ENCODE measurements at regions not wholly inside any gene's neighbourhood (a gene's known extent, or its start where the extent isn't known, plus 50 kb on each side); places are given as distances from the start of the nearest gene placed in this dataset.

DNA sequence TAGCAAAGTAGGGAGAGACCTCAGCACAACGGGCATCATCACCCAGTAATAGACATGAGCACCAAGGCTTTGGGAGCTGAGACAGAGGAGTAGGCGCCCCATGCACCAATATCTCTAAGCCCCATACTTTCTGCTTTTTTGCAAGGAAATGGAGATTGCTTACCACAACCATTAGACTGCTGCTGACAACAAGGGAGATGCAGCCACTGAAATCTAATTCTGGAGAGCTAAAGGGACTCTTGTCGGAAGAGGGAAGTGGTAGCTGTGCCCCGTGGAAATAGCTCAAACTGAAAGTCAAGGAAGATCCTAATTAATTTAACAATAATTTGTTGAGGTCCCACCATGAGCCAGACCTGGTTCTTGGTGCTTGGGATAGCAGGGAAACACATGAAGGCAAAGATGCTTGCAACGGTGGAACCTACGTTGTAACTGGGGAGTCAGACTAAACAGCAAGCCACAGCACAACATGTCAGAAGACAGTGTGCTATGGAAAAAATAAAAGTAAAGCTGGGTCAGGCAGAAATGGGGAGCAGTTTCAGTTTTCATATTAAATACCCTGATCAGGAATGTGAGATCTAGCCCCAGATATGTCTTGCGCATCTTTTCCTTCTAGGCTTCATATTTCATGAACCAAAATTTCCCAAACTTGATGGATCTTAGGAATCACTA lies 1131.0 kb downstream of the BCL11B start:
- DNase-seq, result no peak
- peaks cover 2 to 14% (median 3%) of the 10 kb centered on the region in 3 donors for H3K27me3 ChIP-seq (ENCODE audit: insufficient read depth in 3 of 3, low read length in 2 of 3)

DNA sequence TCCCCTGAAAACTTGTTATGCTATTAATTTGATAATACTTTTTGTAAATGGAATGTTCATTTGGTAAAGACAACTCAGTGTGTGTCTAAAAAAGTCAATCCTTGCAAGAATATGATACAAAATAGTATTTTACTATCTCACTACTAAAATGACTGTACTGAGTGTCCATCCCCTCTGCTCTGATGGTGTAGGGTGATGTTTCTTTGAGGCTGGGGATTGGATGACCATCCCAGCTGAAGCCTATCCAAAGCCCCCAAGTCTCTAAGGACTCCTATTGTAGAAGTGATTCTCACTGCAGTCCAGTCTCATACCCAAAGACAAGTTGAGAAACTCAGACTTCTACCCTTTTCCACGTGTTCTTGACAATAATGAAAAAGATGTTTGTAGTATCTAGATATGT lies 1128.4 kb downstream of the BCL11B start:
- peaks cover 0 to 6% (median 3%) of the 10 kb centered on the region in 3 donors for H3K27me3 ChIP-seq (ENCODE audit: insufficient read depth in 3 of 3, low read length in 2 of 3)
- intact Hi-C loops (cut with DNase I), result no loop called here
- no peaks in the 10 kb centered on the region for H3K36me3 ChIP-seq (ENCODE audit: insufficient read depth in 1 of 2, low read depth in 1 of 2)
- H3K4me3 ChIP-seq, result no peak overlapping the region
- 69 to 76% (median 71%) methylated on average over 1 of the region's 1 CpG for WGBS, 3 donors
- DNase-seq (no peak), ATAC-seq (no peak)
- H3K4me1 ChIP-seq, result no peaks in the 10 kb centered on the region
- H3K27ac ChIP-seq, result no peak overlapping the region
- no peaks in the 10 kb centered on the region for H3K9me3 ChIP-seq
- TF ChIP-seq, protein P1, sequence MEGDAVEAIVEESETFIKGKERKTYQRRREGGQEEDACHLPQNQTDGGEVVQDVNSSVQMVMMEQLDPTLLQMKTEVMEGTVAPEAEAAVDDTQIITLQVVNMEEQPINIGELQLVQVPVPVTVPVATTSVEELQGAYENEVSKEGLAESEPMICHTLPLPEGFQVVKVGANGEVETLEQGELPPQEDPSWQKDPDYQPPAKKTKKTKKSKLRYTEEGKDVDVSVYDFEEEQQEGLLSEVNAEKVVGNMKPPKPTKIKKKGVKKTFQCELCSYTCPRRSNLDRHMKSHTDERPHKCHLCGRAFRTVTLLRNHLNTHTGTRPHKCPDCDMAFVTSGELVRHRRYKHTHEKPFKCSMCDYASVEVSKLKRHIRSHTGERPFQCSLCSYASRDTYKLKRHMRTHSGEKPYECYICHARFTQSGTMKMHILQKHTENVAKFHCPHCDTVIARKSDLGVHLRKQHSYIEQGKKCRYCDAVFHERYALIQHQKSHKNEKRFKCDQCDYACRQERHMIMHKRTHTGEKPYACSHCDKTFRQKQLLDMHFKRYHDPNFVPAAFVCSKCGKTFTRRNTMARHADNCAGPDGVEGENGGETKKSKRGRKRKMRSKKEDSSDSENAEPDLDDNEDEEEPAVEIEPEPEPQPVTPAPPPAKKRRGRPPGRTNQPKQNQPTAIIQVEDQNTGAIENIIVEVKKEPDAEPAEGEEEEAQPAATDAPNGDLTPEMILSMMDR (IDR thresholded peaks at IDR 0.05), result no peak

More for the DNA sequence above, 1131.0 kb downstream of the BCL11B start:
- H3K4me3 ChIP-seq, result no peak overlapping the region
- intact Hi-C loops (cut with DNase I), result no loop called here
- no peaks in the 10 kb centered on the region for H3K9me3 ChIP-seq
- TF ChIP-seq, protein P1 (IDR thresholded peaks at IDR 0.05), result no peak
- no peak overlapping the region for H3K27ac ChIP-seq
- no peaks in the 10 kb centered on the region for H3K4me1 ChIP-seq
- 80 to 84% (median 82%) methylated on average over 7 of the region's 7 CpGs for WGBS, 3 donors
- no peak for ATAC-seq
- H3K36me3 ChIP-seq (ENCODE audit: insufficient read depth in 1 of 2, low read depth in 1 of 2), result no peaks in the 10 kb centered on the region

DNA sequence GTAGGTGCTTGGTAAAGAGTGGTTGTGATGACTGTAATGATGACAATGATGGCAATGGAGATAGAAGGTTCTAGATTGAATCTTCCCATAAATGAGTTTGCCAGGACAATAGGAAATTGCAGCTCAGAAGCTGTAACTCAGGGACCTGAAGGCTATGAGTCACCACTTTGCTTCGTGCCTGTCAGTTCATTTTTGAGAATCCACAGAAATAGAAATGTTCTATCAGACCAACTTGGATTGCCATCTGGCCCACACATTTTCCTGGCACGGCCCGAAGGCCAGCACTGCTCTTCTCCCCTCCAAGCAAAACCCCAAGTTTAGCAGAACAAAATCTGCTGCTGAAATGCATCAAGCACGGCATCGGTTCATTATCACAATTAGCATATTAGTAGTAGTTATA lies 1127.0 kb downstream of the BCL11B start:
- Histone ChIP-seq H3K27ac (no peak overlapping the region), H3K36me3 (ENCODE audit: insufficient read depth in 1 of 2, low read depth in 1 of 2) (no peaks in the 10 kb centered on the region), H3K27me3 (ENCODE audit: insufficient read depth in 3 of 3, low read length in 2 of 3) (peaks cover 0 to 2% (median 0%) of the 10 kb centered on the region in 3 donors), H3K4me3 (no peak overlapping the region), H3K4me1 (no peaks in the 10 kb centered on the region), H3K9me3 (no peaks in the 10 kb centered on the region)
- DNase-seq, result no peak
- TF ChIP-seq, protein P1 (IDR thresholded peaks at IDR 0.05), result no peak
- ATAC-seq, result no peak
- intact Hi-C loops (cut with DNase I), result no loop called here
- WGBS, 3 donors, result 44 to 62% (median 45%) methylated on average over 5 of the region's 5 CpGs

DNA sequence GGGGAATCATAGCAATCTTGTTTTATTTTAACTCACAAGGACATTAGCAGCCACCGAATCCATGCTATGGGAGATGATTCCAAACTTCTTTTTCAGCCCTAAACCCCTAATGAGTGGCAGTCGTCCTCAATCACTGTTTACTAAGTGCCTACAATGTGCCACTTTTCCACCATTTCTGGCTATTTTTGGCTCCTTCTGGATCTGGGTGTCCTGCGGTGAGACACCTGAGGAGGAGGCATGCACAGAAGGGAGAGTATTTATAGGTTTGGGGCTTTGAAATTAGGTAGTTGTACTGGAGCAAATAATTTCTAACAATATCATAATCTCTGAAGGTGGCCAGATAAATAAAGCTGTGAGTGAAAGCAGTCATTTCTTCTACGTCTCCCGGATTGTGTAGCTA lies 1125.6 kb downstream of the BCL11B start:
- H3K9me3 ChIP-seq, result no peaks in the 10 kb centered on the region
- H3K27me3 ChIP-seq (ENCODE audit: insufficient read depth in 3 of 3, low read length in 2 of 3), result no peaks in the 10 kb centered on the region
- no peak overlapping the region for H3K4me3 ChIP-seq
- intact Hi-C loops (cut with DNase I), result no loop called here
- no peaks in the 10 kb centered on the region for H3K36me3 ChIP-seq (ENCODE audit: insufficient read depth in 1 of 2, low read depth in 1 of 2)
- no peak for ATAC-seq
- TF ChIP-seq, protein P1 (IDR thresholded peaks at IDR 0.05), result no peak
- no peaks in the 10 kb centered on the region for H3K4me1 ChIP-seq
- no peak for DNase-seq
- WGBS, 3 donors, result 86 to 90% (median 87%) methylated on average over 5 of the region's 5 CpGs
- H3K27ac ChIP-seq, result no peak overlapping the region

DNA sequence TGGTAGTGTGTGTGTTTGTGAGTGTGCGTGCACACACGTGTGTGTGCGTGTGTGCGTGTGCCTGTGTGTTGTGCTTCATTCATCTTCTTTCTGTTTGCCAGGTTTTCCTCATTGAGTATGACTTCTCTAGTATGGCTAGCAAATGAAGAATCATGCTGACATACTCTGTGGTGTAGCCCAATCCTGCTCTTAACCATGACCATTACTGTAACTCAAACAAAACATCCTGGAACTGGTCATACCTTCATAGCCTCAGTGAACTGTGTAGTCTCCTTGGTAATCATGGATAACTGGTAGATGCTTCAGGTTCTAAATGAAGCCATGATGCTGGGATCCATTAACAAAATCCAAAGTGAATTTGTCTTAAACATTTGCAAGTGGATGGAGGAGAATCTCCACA lies 1117.7 kb downstream of the BCL11B start:
- no peaks in the 10 kb centered on the region for H3K4me1 ChIP-seq
- DNase-seq (no peak), ATAC-seq (no peak)
- TF ChIP-seq, protein P1 (IDR thresholded peaks at IDR 0.05), result no peak
- intact Hi-C loops (cut with DNase I), result no loop called here
- H3K9me3 ChIP-seq, result no peaks in the 10 kb centered on the region
- H3K4me3 ChIP-seq, result no peak overlapping the region
- no peaks in the 10 kb centered on the region for H3K36me3 ChIP-seq (ENCODE audit: insufficient read depth in 1 of 2, low read depth in 1 of 2)
- no peak overlapping the region for H3K27ac ChIP-seq
- peaks cover 0 to 3% (median 0%) of the 10 kb centered on the region in 3 donors for H3K27me3 ChIP-seq (ENCODE audit: insufficient read depth in 3 of 3, low read length in 2 of 3)
- 91 to 94% (median 93%) methylated on average over 4 of the region's 4 CpGs for WGBS, 3 donors

Measured in psoas muscle (tissue), 7 donors.